NCI-H1105 treated with DMSO at 0.1 percent for 48 hours (cell line): ENCODE measurements at regions not wholly inside any gene's neighbourhood (a gene's known extent, or its start where the extent isn't known, plus 50 kb on each side); places are given as distances from the start of the nearest gene placed in this dataset.
A peak's percentile ranks its signal among the peaks of the same experiment; 100 is the strongest.
"Not testable (repeated sequence)": the region's sequence is repeated elsewhere in the genome, so short reads cannot be mapped to it uniquely, and the experiment has no call there.

Source experiments
- DNase-seq: peaks from one replicate; lab custom pipeline; 2025; lab: John Stamatoyannopoulos, UW

DNA sequence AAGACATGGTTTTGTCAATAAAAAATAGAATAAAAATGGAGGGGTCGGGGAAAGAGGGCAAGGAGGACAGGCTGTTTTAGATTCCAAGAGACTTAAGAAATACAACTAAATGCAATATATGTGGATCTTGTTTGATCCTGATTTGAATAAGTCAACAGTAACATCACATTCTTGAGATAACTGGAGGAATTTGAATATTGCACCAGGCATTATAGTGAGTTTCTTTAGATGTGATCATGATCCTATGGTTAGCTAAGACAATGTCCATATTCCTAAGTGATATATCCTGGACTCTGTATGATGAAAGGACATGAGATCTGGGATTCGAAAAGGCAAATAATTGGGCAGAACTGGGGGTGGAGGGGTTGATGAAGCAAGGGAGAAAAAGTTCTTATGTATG lies 311.8 kb downstream of the PLPP3 start:
- no peak for DNase-seq

DNA sequence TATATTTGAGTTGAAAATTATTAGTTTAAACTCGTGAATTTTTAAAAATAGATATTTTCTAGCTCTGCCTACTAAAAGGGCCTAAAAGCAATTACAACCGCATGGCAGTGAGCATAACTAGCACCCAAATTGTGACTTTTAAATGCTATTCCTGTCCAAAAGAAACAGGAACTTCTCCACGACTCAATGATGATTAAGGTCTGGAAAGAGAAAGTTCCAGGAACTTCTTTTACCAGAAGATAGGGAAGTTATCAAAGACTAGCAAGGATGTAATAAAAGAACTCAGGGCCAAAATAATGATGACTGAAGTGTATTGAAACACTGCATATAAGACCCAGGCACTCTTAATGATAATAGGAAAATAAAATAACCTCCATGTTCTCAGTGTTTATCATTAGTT lies 313.0 kb downstream of the PLPP3 start:
- no peak for DNase-seq

DNA sequence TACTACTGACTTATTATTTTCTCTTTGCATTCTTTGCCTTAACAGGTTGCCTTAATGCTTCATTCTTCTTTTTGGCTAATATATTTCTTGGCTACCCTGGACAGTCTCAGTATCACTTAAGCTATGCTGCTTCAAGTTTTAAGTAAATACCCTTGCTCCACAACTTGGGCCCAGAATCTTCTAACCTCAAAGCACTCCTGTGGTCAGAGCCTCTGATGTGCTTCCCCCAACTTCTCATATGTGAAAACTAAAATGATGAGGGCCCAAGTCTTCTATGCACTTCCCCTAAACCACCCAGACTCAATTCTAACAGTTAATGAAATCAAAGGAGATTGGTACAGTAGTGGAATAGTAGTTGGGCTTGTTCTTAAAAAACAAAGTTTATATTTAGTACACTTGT lies 314.1 kb downstream of the PLPP3 start:
- no peak for DNase-seq

DNA sequence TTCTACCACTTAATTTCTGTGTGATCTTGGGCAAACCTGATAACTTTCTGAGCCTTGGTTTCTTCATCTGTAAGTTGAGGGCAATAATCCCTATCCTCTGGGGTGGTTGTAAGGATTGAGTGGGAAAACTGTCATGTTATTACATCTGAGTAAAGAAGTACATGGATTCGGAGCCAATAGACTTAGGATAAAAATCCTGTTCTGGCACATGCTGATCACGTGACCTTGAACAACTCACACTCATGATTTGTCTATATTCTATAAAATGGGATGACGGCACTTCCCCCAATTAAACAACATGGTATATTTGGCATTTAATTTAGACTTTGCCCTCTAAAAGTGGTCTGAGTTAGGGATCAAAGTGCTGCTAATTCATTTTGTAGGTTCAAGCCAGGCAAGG lies 315.5 kb downstream of the PLPP3 start:
- no peak for DNase-seq

DNA sequence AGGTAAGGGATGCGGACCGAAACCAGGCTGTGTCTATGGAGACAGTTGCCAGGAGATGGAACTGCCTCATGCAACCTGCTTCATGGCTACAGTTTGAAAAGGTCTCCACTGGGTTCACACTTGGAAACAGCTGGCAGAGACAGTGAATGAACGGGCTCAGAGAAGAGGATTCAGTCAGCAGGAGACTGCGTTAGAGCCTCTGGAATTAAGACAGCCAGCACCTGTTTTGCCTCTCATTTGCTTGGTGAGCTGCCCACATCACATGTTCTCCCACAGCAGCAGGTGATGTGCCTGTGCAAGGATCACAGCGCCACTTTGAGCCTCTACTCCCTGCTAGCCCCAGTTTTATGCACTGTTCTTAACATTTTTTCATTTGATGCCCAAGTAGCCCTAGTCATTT lies 321.0 kb downstream of the PLPP3 start:
- peak; percentile 22 for DNase-seq

DNA sequence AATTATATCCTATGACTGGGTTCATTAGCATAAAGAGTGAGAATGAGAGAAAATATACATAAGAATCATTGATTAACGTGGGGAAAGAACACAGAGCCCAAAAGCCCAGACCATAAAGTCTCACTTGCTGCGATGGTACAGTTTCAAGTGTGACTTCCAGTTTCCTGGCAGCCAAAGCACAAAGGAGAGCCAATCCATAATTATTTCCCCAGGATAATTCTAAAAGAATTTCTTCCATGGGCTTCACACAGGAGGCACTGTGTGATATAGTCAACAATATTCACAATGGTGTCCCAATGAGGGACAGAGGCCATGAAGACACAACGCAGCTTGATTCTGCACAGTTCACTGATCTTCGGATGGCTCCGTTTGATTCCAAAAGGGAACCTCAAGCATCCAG lies 321.6 kb downstream of the PLPP3 start:
- no peak for DNase-seq

DNA sequence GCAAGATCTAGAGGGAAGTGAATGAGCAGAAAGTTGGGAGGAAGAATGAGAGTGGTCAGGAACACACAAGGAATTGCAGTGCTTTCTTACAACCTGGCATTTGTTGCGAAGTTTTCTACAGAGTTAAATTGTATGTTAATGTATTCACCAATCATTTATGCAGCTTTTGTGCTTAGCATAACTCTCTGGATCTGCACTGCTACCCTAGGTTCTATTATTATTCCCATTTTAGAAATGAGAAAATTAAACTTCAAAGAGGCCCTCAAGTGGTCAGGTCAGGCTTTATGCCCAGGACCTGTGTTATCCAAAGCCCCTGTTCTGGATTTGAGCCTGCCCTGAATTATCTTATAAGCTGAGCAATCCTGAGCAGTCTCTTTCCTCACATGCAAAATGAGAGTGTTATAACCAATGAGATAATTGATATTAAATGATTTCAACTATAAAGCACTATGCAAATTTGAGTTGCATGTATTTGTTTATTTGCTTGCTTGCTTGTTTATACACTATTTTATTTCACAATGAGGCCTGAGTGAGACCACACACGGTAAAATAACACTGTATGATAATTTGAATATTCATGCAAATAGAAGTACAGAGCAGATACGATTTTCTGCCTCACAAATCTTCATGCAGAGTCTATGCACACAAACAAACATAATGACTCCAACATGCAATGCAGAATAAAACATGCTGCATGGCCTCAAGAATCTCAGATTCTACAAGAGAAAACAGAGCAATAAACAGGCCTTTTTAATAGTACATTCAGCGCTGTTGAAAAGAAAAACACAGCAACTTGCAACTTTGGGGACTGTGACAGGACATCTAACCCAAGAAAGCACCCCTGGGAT lies 323.0 kb downstream of the PLPP3 start:
- no peak for DNase-seq

DNA sequence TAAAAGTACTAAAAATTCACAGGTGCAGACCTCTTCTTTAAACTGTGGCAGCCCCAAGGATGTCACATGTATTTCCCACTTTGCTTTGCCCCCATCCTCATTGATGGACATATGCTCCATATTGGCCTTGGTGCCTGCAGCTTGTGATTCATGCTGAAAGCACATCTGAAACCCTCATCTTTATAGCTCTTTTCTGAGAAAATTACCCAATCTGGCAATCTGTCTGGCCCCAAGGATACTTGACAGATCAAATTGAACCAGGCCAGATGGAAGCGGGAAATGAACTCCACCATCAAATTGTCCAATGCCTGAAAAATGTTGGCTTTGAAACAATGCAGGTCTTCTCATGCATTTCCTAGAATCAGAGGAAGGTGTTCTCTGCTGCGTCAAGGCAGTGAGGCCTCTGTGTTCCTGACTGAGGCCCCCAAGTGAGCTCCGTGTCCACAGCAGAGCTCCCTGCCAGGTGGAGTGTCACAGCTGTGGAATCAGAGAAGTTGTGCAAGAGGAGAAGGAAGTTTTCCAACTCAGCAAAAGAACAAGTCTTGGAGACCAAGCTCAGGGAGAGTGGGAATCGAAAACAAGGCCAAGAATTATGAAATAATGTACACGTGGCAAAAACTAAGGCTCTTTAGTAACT lies 323.7 kb downstream of the PLPP3 start:
- no peak for DNase-seq

DNA sequence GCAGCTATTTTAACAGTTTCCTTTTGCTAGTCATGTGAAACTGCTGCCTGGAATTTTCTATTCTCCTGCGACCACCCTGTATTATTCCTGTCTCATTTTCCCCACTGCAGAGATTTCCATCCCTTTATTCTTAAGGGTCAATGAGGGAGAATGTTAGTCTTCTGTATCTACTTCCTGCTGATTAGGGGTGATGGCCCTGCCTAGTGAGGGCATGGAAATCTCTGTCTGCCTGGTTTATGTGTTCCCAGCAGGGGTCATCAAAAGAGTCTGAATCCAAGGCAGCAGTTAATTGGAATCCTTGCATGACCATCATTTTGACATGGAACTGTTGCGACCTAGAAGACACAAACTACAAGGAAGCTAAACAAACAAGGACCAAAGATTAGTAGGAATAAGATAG lies 325.2 kb downstream of the PLPP3 start:
- DNase-seq = no peak

DNA sequence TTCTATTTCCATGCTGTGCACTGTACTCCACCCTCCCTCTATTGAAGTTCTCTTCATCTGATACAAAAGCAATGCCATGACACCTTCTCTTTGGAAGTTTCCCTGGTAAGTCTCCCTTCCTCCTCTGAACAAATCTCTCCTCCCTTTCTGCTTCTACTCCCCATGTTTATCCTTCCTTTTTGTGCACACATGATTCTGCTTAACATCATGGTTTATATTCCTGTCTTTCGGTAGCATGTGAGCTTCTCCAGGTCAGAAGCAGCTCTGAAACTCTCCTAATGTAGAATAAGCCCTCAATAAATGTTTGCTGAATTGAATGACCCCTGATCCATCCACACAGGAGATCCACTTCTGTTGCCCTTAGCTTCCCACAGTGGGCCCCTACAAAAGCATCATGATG lies 328.6 kb downstream of the PLPP3 start:
- DNase-seq = no peak

DNA sequence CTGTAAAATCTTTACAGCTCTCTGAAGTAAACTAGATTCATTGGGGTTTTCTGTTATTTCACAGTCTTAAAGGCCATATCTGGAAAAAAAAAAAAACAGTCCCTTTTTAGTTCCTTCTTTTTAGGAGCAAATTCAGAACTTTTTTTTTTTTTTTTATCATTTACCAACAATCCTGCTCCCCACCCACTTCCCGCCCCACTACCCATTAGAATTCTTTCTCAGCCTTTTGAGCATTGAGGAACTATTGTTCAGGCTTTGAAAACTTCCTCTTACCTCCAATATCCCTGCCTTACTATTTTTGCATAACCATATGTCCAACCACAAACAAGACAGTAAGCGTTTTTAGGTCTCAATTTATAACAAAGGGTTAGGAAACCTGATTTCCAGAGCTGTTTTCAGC lies 330.1 kb downstream of the PLPP3 start:
- DNase-seq = no peak

DNA sequence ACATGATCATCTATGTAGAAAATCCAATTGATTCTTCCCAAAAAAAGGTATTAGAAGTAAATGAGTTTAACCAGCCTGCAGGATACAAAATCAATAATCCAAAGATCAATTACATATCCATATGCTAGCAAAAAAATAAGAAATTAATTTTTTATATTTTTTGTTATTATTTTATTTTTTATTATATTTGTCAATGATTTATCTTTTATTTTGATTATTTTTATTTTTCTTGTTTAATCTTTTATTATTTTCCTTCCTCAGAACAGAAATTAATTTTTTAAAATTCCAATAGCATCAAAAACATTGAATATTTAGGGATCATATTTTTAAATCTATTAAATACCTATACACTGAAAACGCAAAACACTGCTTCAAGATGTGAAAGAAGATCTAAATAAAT lies 331.2 kb downstream of the PLPP3 start:
- no peak for DNase-seq

DNA sequence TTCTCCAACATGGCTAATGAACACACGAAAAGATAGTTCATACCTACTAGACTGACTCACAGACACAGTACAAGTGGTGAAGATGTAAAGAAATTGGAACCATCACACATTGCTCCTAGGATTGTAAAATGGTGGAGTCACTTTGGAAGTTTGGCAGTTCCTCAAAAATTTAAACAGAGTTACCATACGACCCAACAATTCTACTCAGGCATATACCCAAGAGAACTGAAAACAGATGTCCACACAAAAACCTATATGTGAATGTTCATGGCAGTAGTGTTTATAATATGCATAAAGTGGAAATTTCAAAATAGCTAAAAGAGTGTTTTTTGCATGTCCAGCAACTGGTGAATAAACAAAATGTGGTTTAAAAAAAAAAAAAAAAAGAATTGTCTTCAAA lies 332.6 kb downstream of the PLPP3 start:
- not testable (repeated sequence) for DNase-seq

DNA sequence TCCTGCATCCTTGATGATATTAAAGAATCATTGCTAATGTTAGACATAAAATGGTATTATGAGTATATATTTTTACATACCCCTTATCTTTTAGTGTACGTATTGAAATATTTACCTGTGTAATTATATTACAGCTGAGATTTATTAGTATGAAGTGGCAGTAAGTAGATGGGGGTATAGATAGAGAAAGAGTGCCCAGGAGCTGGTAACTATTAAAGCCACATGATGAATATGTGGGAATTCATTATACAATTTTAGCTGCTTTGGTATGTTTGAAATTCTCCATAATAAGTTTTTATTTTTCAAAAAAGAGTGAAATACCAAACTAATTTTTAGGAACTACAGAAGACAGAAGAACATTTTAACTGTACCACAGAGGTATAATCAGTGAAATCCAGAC lies 339.0 kb downstream of the PLPP3 start:
- no peak for DNase-seq

DNA sequence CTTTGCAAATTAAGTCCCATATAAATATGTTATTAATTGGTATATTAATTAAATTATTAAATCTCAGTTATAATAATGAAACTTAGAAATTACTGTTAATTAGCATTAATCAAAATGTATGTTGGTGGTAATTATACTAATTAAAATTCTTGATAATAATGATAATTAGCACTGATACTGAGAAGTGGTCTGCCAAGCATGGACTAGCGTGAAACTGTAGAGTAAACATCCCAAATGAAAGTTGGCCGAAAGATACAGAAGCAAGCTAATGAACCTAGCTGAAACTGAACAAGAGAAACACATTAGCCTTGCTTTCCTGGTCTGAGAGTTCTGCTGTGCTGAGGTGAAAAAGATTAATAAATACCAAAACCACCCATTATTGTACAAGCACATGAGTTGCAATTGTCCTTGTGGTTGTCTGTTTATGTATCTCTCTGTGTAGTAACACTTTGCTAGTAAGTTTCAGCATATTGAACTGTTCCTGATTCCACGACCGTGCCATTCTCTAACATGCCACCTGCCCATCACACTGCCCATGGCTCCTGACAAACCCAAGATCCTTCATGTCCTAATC lies 341.8 kb downstream of the PLPP3 start:
- DNase-seq = no peak

DNA sequence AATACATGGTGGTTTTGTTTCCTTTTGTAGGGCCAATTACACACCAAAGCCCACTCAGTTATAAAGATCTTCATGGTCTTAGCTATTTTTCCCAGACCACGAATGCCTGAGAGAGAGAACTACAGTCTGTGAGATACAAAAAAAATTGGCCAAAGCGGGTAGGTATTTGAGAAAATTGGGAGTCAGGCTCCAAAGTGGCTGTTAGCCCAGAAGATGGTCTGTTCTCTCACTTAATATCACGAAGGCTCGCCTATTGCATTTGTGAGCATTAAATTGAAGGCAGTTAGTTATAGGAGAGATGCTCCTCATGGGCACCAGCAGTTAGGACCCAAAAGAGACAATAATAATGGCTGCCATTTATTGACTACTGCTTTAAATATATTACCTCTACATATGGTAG lies 342.7 kb downstream of the PLPP3 start:
- DNase-seq = no peak

DNA sequence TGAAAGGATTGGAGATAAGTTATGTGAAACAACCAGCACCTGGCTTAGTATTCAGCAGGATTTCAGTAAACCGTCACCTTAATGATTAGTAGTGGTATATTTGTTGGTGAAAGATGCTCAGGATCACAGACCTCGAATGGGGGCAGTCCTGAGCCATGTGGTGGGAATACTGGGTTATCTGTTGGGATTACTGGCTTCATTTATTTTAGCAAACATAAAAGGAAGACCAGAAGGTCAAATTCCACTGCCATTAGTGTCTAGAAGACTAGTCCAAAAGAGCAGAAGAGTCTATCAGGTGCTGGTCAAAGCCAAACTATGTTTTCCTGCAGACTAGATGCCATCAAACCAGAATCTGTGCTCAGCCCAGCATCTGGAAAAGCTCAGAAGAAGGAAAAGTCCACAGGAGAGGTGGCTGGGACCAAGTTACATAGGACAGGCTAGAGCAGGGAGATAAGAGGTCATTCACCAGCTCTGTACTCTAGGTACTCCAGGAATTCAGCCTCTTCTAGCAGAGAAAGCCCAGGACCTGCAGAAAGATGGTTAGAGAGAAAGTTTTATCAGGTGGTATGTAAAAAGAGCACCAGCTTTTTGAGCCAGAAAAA lies 343.4 kb downstream of the PLPP3 start:
- no peak for DNase-seq

DNA sequence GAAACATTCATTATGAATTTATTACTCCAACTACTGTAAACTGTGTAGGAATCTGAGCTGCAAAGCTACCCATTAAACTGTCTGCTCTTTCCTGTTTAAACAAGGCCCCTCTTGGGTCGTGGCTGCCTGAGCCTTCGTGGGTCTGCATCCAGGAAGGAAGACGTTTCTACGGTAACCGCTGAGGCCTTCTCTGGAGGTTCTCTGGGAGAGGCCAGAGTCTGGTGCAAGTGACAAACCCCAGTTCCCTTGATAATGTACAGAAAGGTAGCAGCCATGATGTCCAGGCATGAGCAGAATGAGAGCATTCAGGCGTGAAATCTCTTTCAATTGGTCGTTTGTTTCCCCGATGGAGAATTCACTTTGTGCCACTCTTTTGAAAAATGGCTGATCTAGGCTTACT lies 350.2 kb downstream of the PLPP3 start:
- DNase-seq = no peak

DNA sequence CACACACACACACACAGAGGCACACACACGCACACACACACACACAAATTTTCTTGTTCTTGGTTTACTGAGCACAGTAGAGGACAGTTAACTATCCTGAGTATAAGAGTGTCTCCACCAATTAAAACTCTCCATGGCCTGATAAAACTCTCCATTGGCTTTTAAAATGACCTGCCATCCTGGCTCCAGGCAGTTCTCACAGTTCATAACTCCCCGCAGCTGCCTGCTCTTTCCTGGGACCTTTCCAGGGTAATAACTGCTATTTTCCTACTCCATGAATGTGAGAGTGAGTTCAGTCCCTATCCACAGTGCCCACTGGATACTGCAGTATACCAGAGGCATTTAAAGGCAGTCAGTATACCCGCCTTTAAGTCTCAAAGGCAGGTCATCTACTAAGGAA lies 351.5 kb downstream of the PLPP3 start:
- DNase-seq = no peak

DNA sequence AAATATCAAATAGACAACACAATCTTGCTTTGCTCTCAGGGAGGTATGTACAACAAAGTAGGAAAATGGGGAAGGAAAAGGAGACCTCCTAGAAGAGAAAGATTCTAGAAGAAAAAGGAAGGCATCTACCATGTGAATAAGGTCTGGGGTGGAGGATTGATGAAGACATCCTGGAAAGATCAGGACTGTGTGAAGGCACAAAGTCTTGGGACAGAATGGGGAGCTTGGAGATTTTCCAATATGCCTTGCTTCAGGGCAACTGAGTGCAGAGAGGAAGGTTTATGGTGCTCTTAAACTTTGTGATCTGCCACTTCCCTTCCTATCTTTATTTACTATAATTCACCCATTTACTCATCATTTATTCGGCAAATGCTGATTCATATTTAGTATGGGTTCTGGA lies 352.0 kb downstream of the PLPP3 start:
- no peak for DNase-seq

DNA sequence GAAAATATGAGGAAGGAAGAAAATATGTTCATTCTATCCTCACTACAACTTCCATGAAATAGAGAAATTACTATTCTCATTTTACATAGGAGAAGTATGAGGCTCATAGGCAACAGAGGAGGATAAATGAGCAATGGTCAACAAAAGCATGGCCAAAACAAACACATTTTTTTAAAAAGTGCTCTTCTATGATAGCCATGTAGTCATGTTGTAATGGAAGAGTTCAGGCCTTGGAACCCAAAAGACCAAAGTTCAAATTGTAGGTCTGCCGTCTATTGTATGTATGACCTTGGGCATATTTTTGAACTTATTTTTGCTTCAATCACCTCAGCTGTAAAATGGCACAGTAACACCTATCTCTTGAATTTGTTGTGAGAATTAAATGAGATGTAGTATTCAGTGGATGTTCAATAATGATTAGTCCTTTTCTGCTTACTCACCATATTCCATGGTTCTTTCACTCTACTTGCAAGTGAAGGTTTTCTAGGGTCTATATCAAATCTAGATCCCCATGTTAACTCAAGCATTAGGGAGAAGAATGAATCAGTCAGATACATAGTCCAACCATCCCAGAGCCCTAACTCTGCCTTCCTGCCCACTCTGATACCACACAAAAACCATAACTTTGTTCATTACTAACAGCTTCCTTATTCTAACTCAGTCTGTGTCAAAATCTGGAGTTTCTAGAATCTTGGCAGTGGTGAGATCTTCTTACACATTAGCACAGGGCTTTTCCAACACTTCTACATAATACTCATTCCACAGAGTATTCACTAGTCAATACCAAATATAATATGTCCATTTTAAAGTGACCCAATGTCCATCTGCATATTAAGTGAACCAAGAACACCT lies 353.2 kb downstream of the PLPP3 start:
- no peak for DNase-seq

DNA sequence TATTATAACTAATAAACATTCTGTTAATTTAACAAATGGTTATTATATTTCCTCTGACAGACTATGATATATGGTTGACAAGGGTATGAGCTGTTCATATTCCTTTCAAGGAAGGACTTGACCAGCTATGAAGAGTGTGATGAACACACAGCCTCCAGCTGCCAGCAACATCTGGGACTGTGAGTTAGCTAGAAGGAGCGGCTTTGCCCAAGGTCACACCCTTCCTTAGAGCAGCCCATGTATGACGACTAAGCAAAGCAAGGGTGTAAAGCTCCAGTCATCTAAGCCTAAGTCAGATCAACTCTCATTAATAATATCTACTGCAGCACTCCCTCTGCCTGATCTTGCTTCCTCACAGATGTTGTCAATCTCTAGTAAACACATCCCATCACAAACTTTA lies 355.4 kb downstream of the PLPP3 start:
- no peak for DNase-seq
